IMR-90 (cell line): ENCODE measurements at regions not wholly inside any gene's neighbourhood (a gene's known extent, or its start where the extent isn't known, plus 50 kb on each side); places are given as distances from the start of the nearest gene placed in this dataset.

Experiments
- ATAC-seq: fragments of 200-7000 bp; cut with Tn5 transposase; 2 replicates; pipeline ENCODE4 v1.9.1; 2020; ENCODE audit warnings: low read depth, mild to moderate bottlenecking, moderate library complexity
- BruUV-seq: library from RNA; stranded (reverse); fragments of 400-500 nt; replicated peaks from 2 replicates; lab custom pipeline; 2021; lab: Mats Ljungman, UMichigan
- CTCF ChIA-PET: fragments of 300-600 bp; formaldehyde crosslinking; extraction: SDS; loops from one replicate; lab custom pipeline; 2021; ENCODE audit warnings: antibody characterized with exemption; lab: Yijun Ruan, JAX
- POLR2A ChIA-PET: fragments of 300-600 bp; sonication (Branson Sonifier 250); formaldehyde crosslinking; loops from one replicate; lab custom pipeline; 2022; ENCODE audit warnings: antibody characterized with exemption; ENCODE audit not compliant: unreplicated experiment; lab: Charles Lee
- DNase-seq: peaks from one replicate; pipeline ENCODE4 v3.0.0; 2013
- H2AFZ ChIP-seq: replicated peaks from 2 replicates; pipeline ENCODE3; 2013; ENCODE audit warnings: low read length, mild to moderate bottlenecking; ENCODE audit not compliant: poor library complexity
- H2AK5ac ChIP-seq: 2 replicates; pipeline ENCODE4 v1.6.1; 2013; ENCODE audit warnings: low read depth, low read length, inconsistent platforms
- H2AK9ac ChIP-seq: replicated peaks from 2 replicates; pipeline ENCODE3; 2013; ENCODE audit warnings: mild to moderate bottlenecking, low read depth, low read length, moderate library complexity; ENCODE audit not compliant: poor library complexity
- H2BK120ac ChIP-seq: 2 replicates; pipeline ENCODE4 v1.6.1; 2013; ENCODE audit warnings: low read depth, low read length, inconsistent platforms
- H2BK15ac ChIP-seq: 3 replicates; pipeline ENCODE4 v1.6.1; 2013; ENCODE audit warnings: low read depth, low read length, inconsistent platforms
- H2BK20ac ChIP-seq: 2 replicates; pipeline ENCODE4 v1.6.1; 2013; ENCODE audit warnings: low read depth, mild to moderate bottlenecking, inconsistent platforms, low read length, moderate library complexity
- H2BK5ac ChIP-seq: 2 replicates; pipeline ENCODE4 v1.6.1; 2013; ENCODE audit warnings: mild to moderate bottlenecking, low read depth, low read length, inconsistent platforms; ENCODE audit not compliant: poor library complexity, severe bottlenecking
- H3K14ac ChIP-seq: replicated peaks from 2 replicates; pipeline ENCODE4 v1.6.1; 2013; ENCODE audit warnings: low read depth, low read length, inconsistent platforms
- H3K18ac ChIP-seq: 2 replicates; pipeline ENCODE4 v1.6.1; 2013; ENCODE audit warnings: low read depth, low read length, control low read depth
- H3K23ac ChIP-seq: 2 replicates; pipeline ENCODE4 v1.6.1; 2013; ENCODE audit warnings: low read depth, low read length, inconsistent platforms
- H3K27ac ChIP-seq: 2 replicates; pipeline ENCODE4 v1.5.1; 2013; ENCODE audit warnings: mild to moderate bottlenecking, control low read depth, low read length; ENCODE audit not compliant: insufficient read depth
- H3K27me3 ChIP-seq: 2 replicates; pipeline ENCODE4 v1.6.1; 2013; ENCODE audit warnings: low read length; ENCODE audit not compliant: control insufficient read depth, insufficient read depth
- H3K36me3 ChIP-seq: 2 replicates; pipeline ENCODE4 v1.6.1; 2013; ENCODE audit warnings: low read length, mixed read lengths; ENCODE audit not compliant: control insufficient read depth, insufficient read depth
- H3K4ac ChIP-seq: 2 replicates; pipeline ENCODE4 v1.6.1; 2013; ENCODE audit warnings: low read depth, low read length, inconsistent platforms
- H3K4me1 ChIP-seq: 2 replicates; pipeline ENCODE4 v1.6.1; 2013; ENCODE audit warnings: low read length, mixed read lengths; ENCODE audit not compliant: control insufficient read depth, insufficient read depth
- H3K4me2 ChIP-seq: 2 replicates; pipeline ENCODE4 v1.6.1; 2013; ENCODE audit warnings: low read depth, mild to moderate bottlenecking, control low read depth, low read length, moderate library complexity
- H3K4me3 ChIP-seq: 2 replicates; pipeline ENCODE4 v1.5.1; 2013; ENCODE audit warnings: low read depth, mild to moderate bottlenecking, control low read depth, low read length, moderate library complexity; ENCODE audit not compliant: insufficient read depth
- H3K56ac ChIP-seq: 2 replicates; pipeline ENCODE4 v1.6.1; 2013; ENCODE audit warnings: low read length, inconsistent platforms; ENCODE audit not compliant: insufficient read depth; ENCODE audit errors: extremely low read depth
- H3K79me1 ChIP-seq, 2 experiments: 2 replicates each; pipeline ENCODE4 v1.6.1; 2013; ENCODE audit warnings: low read length in 2 of 2, inconsistent platforms in 1 of 2, low read depth in 1 of 2
- H3K9ac ChIP-seq: 2 replicates; pipeline ENCODE4 v1.6.1; 2013; ENCODE audit warnings: low read depth, low read length, control low read depth
- H3K9me1 ChIP-seq: 2 replicates; pipeline ENCODE4 v1.6.1; 2013; ENCODE audit warnings: low read length, inconsistent platforms; ENCODE audit not compliant: insufficient read depth
- H3K9me3 ChIP-seq: 2 replicates; pipeline ENCODE4 v1.6.1; 2013; ENCODE audit warnings: low read length; ENCODE audit not compliant: control insufficient read depth, insufficient read depth
- H4K20me1 ChIP-seq: 2 replicates; pipeline ENCODE4 v1.6.1; 2013; ENCODE audit warnings: low read length, inconsistent platforms; ENCODE audit not compliant: insufficient read depth
- H4K5ac ChIP-seq: 2 replicates; pipeline ENCODE4 v1.6.1; 2013; ENCODE audit warnings: mild to moderate bottlenecking, low read depth, low read length, control low read depth
- H4K8ac ChIP-seq, 2 experiments: 2 replicates each; pipeline ENCODE4 v1.6.1; 2013; ENCODE audit warnings: low read depth in 2 of 2, low read length in 2 of 2, control low read depth in 1 of 2, inconsistent platforms in 1 of 2
- H4K91ac ChIP-seq: 2 replicates; pipeline ENCODE4 v1.6.1; 2013; ENCODE audit warnings: low read depth, low read length, inconsistent platforms; ENCODE audit not compliant: insufficient read depth
- BHLHE40 ChIP-seq: fragments of 150-350 bp; IDR thresholded peaks from 2 replicates; pipeline ENCODE4 v1.6.1; 2016; ENCODE audit warnings: mild to moderate bottlenecking, low read depth, low read length
- CEBPB ChIP-seq: IDR thresholded peaks from 2 replicates; pipeline ENCODE4 v1.6.1; 2012; ENCODE audit warnings: low read depth, low read length, improper control_type of control experiment
- CHD1 ChIP-seq: IDR thresholded peaks from 2 replicates; pipeline ENCODE4 v1.6.1; 2012; ENCODE audit warnings: low read depth, low read length, improper control_type of control experiment
- FOS ChIP-seq: fragments of 150-350 bp; IDR thresholded peaks from 2 replicates; pipeline ENCODE4 v1.6.1; 2016; ENCODE audit warnings: low read depth, low read length
- MAFK ChIP-seq: IDR thresholded peaks from 2 replicates; pipeline ENCODE4 v1.6.1; 2012; ENCODE audit warnings: low read depth, low read length, improper control_type of control experiment
- MAZ ChIP-seq: IDR thresholded peaks from 2 replicates; pipeline ENCODE4 v1.6.1; 2012; ENCODE audit warnings: low read depth, mild to moderate bottlenecking, low read length, improper control_type of control experiment, moderate library complexity, borderline replicate concordance
- MXI1 ChIP-seq: IDR thresholded peaks from 2 replicates; pipeline ENCODE4 v1.6.1; 2012; ENCODE audit warnings: low read depth, mild to moderate bottlenecking, low read length, moderate library complexity, borderline replicate concordance
- NFE2L2 ChIP-seq: fragments of 150-350 bp; IDR thresholded peaks from 2 replicates; pipeline ENCODE4 v1.6.1; 2016; ENCODE audit warnings: low read depth, mild to moderate bottlenecking, low read length
- POLR2A ChIP-seq: IDR thresholded peaks from 2 replicates; pipeline ENCODE4 v1.6.1; 2012; ENCODE audit warnings: mild to moderate bottlenecking, low read depth, low read length
- RAD21 ChIP-seq: IDR thresholded peaks from 2 replicates; pipeline ENCODE4 v1.6.1; 2012; ENCODE audit warnings: low read length, improper control_type of control experiment
- RCOR1 ChIP-seq: IDR thresholded peaks from 2 replicates; pipeline ENCODE4 v1.6.1; 2012; ENCODE audit warnings: mild to moderate bottlenecking, low read length, improper control_type of control experiment; ENCODE audit not compliant: insufficient replicate concordance
- RFX5 ChIP-seq: IDR thresholded peaks from 2 replicates; pipeline ENCODE4 v1.8.0; 2012; ENCODE audit warnings: low read depth, mild to moderate bottlenecking, low read length, moderate library complexity
- SMC3 ChIP-seq: fragments of 150-350 bp; IDR thresholded peaks from 2 replicates; pipeline ENCODE4 v1.6.1; 2016; ENCODE audit warnings: low read depth, mild to moderate bottlenecking, antibody characterized with exemption, low read length, moderate library complexity
- USF2 ChIP-seq: fragments of 150-350 bp; IDR thresholded peaks from 2 replicates; pipeline ENCODE4 v1.6.1; 2017; ENCODE audit warnings: mild to moderate bottlenecking, antibody characterized with exemption, low read length, low read depth
- WGBS, 2 experiments: methylation state at CpG; one replicate each; pipeline versions ENCODE4 v1.1.5 to v1.1.7; 2013; ENCODE audit warnings: missing lambda C conversion rate in 2 of 2; ENCODE audit not compliant: insufficient read length in 1 of 2; ENCODE audit errors: extremely low coverage in 2 of 2; 5-methylcytosine and 5-hydroxymethylcytosine counted together
- dilution Hi-C: fragments of 300-500 bp; cut with HindIII; formaldehyde crosslinking; loops from one replicate; pipeline ENCODE4 v1.14.3; 2018; ENCODE audit warnings: low sequenced_read_pairs; ENCODE audit not compliant: unreplicated experiment
- in situ Hi-C: fragments of 300-500 bp; cut with MboI; formaldehyde crosslinking; loops from 3 replicates; pipeline ENCODE4 v1.14.3; 2019; ENCODE audit warnings: low sequenced_read_pairs, inconsistent platforms, mixed read lengths
- intact Hi-C: fragments of 100-400 bp; cut with micrococcal nuclease; formaldehyde crosslinking; loops from 2 replicates; pipeline ENCODE4 v1.10.0; 2022
- TF ChIP-seq, protein P1 (sequence below): fragments of 150-350 bp; IDR thresholded peaks from 2 replicates; pipeline ENCODE4 v1.6.1; 2016; ENCODE audit warnings: low read depth, mild to moderate bottlenecking, low read length, moderate library complexity, borderline replicate concordance
- TF ChIP-seq, protein P2 (sequence below): conservative IDR thresholded peaks from 2 replicates; pipeline ENCODE4 v1.5.1; 2012; ENCODE audit warnings: mild to moderate bottlenecking, low read depth, low read length, improper control_type of control experiment

GRCh38 chr2:144619760-144620159 is 99.8 kb upstream of the ZEB2 start:
- Histone ChIP-seq H4K20me1 (no peaks in the 10 kb centered on the region), H3K4me3 (no peak overlapping the region), H3K27ac (no peak overlapping the region), H3K14ac (no peak overlapping the region), H3K18ac (no peak overlapping the region), H4K91ac (no peak overlapping the region), H3K9me1 (no peaks in the 10 kb centered on the region), H2BK20ac (no peak overlapping the region), H4K8ac (no peak overlapping the region), H3K27me3 (no peaks in the 10 kb centered on the region), H3K36me3 (no peaks in the 10 kb centered on the region), H3K4me1 (no peaks in the 10 kb centered on the region), H2BK15ac (no peak overlapping the region), H4K5ac (no peak overlapping the region), H2BK120ac (no peak overlapping the region), H3K79me1 (no peaks in the 10 kb centered on the region), H3K4me2 (no peak overlapping the region), H2BK5ac (no peak overlapping the region), H3K9ac (no peak overlapping the region), H3K4ac (no peak overlapping the region), H3K56ac (no peak overlapping the region), H2AFZ (no peak overlapping the region), H3K9me3 (no peaks in the 10 kb centered on the region), H3K23ac (no peak overlapping the region), H2AK9ac (no peak overlapping the region), H2AK5ac (no peak overlapping the region)
- TF ChIP-seq SMC3 (no peak), CEBPB (no peak), RFX5 (no peak), BHLHE40 (no peak), MXI1 (no peak), FOS (no peak), MAFK (no peak), POLR2A (no peak), MAZ (no peak), CHD1 (no peak), RCOR1 (no peak), RAD21 (no peak), USF2 (no peak), NFE2L2 (no peak)
- TF ChIP-seq, protein P1, sequence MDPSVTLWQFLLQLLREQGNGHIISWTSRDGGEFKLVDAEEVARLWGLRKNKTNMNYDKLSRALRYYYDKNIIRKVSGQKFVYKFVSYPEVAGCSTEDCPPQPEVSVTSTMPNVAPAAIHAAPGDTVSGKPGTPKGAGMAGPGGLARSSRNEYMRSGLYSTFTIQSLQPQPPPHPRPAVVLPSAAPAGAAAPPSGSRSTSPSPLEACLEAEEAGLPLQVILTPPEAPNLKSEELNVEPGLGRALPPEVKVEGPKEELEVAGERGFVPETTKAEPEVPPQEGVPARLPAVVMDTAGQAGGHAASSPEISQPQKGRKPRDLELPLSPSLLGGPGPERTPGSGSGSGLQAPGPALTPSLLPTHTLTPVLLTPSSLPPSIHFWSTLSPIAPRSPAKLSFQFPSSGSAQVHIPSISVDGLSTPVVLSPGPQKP, result no peak
- TF ChIP-seq, protein P2, sequence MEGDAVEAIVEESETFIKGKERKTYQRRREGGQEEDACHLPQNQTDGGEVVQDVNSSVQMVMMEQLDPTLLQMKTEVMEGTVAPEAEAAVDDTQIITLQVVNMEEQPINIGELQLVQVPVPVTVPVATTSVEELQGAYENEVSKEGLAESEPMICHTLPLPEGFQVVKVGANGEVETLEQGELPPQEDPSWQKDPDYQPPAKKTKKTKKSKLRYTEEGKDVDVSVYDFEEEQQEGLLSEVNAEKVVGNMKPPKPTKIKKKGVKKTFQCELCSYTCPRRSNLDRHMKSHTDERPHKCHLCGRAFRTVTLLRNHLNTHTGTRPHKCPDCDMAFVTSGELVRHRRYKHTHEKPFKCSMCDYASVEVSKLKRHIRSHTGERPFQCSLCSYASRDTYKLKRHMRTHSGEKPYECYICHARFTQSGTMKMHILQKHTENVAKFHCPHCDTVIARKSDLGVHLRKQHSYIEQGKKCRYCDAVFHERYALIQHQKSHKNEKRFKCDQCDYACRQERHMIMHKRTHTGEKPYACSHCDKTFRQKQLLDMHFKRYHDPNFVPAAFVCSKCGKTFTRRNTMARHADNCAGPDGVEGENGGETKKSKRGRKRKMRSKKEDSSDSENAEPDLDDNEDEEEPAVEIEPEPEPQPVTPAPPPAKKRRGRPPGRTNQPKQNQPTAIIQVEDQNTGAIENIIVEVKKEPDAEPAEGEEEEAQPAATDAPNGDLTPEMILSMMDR, result no peak
- dilution Hi-C loops (no loop called here), in situ Hi-C loops (no loop called here), intact Hi-C loops (no loop called here)
- ChIA-PET POLR2A (no interaction called here), CTCF (interaction anchor here (1.0 to 1.1 kb wide), 2 partner anchors 12 to 23 kb away, joined by 3 read pairs; no protein-coding TSS in a partner anchor)
- no peak for ATAC-seq
- no CpG with 5 or more reads among the region's 3 CpGs for WGBS, 2 experiments
- no TSS peak for BruUV-seq
- DNase-seq, result no peak
